22Rv1 (cell line): ENCODE measurements at regions not wholly inside any gene's neighbourhood (a gene's known extent, or its start where the extent isn't known, plus 50 kb on each side); places are given as distances from the start of the nearest gene placed in this dataset.

ENCODE experiments used
- ZFX ChIP-seq: fragments of 450-650 bp; IDR thresholded peaks from 2 replicates; pipeline ENCODE4 v1.6.1; 2017; ENCODE audit warnings: antibody characterized with exemption, borderline replicate concordance
- TF ChIP-seq, protein P1 (sequence below): fragments of 450-650 bp; IDR thresholded peaks from 2 replicates; pipeline ENCODE4 v1.5.1; 2017; ENCODE audit warnings: mild to moderate bottlenecking

- TF ChIP-seq, protein P1, sequence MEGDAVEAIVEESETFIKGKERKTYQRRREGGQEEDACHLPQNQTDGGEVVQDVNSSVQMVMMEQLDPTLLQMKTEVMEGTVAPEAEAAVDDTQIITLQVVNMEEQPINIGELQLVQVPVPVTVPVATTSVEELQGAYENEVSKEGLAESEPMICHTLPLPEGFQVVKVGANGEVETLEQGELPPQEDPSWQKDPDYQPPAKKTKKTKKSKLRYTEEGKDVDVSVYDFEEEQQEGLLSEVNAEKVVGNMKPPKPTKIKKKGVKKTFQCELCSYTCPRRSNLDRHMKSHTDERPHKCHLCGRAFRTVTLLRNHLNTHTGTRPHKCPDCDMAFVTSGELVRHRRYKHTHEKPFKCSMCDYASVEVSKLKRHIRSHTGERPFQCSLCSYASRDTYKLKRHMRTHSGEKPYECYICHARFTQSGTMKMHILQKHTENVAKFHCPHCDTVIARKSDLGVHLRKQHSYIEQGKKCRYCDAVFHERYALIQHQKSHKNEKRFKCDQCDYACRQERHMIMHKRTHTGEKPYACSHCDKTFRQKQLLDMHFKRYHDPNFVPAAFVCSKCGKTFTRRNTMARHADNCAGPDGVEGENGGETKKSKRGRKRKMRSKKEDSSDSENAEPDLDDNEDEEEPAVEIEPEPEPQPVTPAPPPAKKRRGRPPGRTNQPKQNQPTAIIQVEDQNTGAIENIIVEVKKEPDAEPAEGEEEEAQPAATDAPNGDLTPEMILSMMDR, result no peak
- no peak for TF ChIP-seq ZFX
Measured at GRCh38 chr6:156587071-156587470, 190.1 kb upstream of the ARID1B start.
